Hepatocyte (in vitro differentiated cells): ENCODE measurements at regions not wholly inside any gene's neighbourhood (a gene's known extent, or its start where the extent isn't known, plus 50 kb on each side); places are given as distances from the start of the nearest gene placed in this dataset.

Source experiments
- DNase-seq: peaks from one replicate; pipeline ENCODE4 v3.0.0-alpha.2; 2016; ENCODE audit warnings: low spot score
- H2AFZ ChIP-seq: fragments of 200-600 bp; sonication (generic); 2 replicates; pipeline ENCODE4 v1.6.0; 2016; ENCODE audit warnings: antibody characterized with exemption, mild to moderate bottlenecking
- H3K27ac ChIP-seq: fragments of 200-600 bp; sonication (generic); 2 replicates; pipeline ENCODE4 v1.5.1; 2016; ENCODE audit warnings: mild to moderate bottlenecking
- H3K27me3 ChIP-seq: fragments of 200-600 bp; sonication (generic); 2 replicates; pipeline ENCODE4 v1.6.1; 2016
- H3K36me3 ChIP-seq: fragments of 200-600 bp; sonication (generic); replicated peaks from 2 replicates; pipeline ENCODE4 v1.5.1; 2016; ENCODE audit warnings: low read depth; ENCODE audit not compliant: insufficient read depth
- H3K4me1 ChIP-seq: fragments of 200-600 bp; sonication (generic); 2 replicates; pipeline ENCODE4 v1.5.1; 2016; ENCODE audit warnings: mild to moderate bottlenecking, moderate library complexity; ENCODE audit not compliant: insufficient read depth
- H3K4me2 ChIP-seq: fragments of 200-600 bp; sonication (generic); 2 replicates; pipeline ENCODE4 v1.6.0; 2016
- H3K4me3 ChIP-seq: fragments of 200-600 bp; sonication (generic); 2 replicates; pipeline ENCODE4 v1.5.1; 2016; ENCODE audit warnings: mild to moderate bottlenecking
- H3K79me2 ChIP-seq: fragments of 200-600 bp; sonication (generic); 2 replicates; pipeline ENCODE4 v1.6.0; 2017; ENCODE audit warnings: mild to moderate bottlenecking
- H3K9me2 ChIP-seq: fragments of 200-600 bp; sonication (generic); replicated peaks from 2 replicates; pipeline ENCODE4 v1.6.0; 2017; ENCODE audit warnings: mild to moderate bottlenecking; ENCODE audit not compliant: insufficient read depth
- H3K9me3 ChIP-seq: fragments of 200-600 bp; sonication (generic); 2 replicates; pipeline ENCODE4 v1.5.1; 2016; ENCODE audit warnings: low read depth, mild to moderate bottlenecking
- H4K20me1 ChIP-seq: fragments of 200-600 bp; sonication (generic); 2 replicates; pipeline ENCODE4 v1.6.0; 2016; ENCODE audit warnings: mild to moderate bottlenecking; ENCODE audit not compliant: insufficient read depth, poor library complexity, severe bottlenecking
- CTCF ChIP-seq: fragments of 200-600 bp; sonication (generic); IDR thresholded peaks from 2 replicates; pipeline ENCODE4 v1.5.1; 2016; ENCODE audit warnings: antibody characterized with exemption, mild to moderate bottlenecking; ENCODE audit not compliant: poor library complexity
- EZH2 ChIP-seq: fragments of 200-600 bp; sonication (generic); IDR thresholded peaks from 2 replicates; pipeline ENCODE4 v1.6.1; 2016; ENCODE audit warnings: antibody characterized with exemption, mild to moderate bottlenecking, borderline replicate concordance
- EZH2phosphoT487 ChIP-seq: fragments of 200-600 bp; sonication (generic); IDR thresholded peaks from one replicate; pipeline ENCODE4 v1.6.1; 2018; ENCODE audit warnings: antibody characterized with exemption, mild to moderate bottlenecking, low read depth, moderate library complexity; ENCODE audit not compliant: unreplicated experiment, severe bottlenecking
- WGBS: methylation state at CpG from one replicate; pipeline ENCODE4 v1.1.6; 2016; ENCODE audit warnings: low lambda C conversion rate; ENCODE audit errors: missing lambda C conversion rate; 5-methylcytosine and 5-hydroxymethylcytosine counted together

DNA sequence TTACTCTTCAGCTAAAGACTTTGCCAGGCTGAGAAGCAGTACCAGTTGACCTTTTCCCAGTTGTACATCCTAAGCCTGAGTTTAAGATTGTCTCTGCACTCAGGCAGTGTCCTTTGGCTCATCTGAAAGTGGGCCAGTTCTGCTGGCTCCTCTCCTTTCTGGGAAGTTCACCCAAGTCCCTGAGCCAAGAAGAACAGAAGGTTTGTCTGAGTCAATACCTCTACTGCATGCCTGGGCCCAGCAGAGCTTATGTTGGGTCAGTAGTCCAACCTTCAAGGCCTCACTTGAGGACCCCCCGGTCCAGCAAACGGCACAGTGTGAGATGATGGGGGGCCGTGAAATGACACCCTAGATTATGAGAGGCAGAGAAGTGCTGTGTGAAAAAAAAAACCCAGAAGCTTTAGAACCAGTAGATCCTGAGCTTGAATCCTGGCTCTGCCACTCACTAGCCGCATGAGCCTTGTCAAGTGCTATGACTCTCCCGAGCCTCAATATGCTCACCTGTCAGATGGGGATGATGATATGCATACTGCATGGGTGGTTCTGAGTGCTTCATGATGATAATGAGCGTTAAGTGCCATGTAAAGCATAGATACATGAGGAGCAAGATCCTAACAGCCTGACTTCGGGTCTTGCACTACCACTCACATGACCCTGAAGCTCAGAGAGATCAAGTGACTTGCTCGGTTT lies 156.0 kb downstream of the MACROH2A1 start:
- Histone ChIP-seq H3K9me3 (no peaks in the 10 kb centered on the region), H3K9me2 (no peaks in the 10 kb centered on the region), H3K27ac (peak overlapping the region; percentile 2), H3K4me2 (no peak overlapping the region), H2AFZ (no peak overlapping the region), H3K36me3 (no peaks in the 10 kb centered on the region), H4K20me1 (no peaks in the 10 kb centered on the region), H3K79me2 (no peaks in the 10 kb centered on the region), H3K4me3 (no peak overlapping the region), H3K27me3 (no peaks in the 10 kb centered on the region), H3K4me1 (peaks cover 46% of the 10 kb centered on the region)
- no peak for DNase-seq
- TF ChIP-seq EZH2phosphoT487 (no peak), CTCF (no peak), EZH2 (no peak)
- 88% methylated on average over 8 of the region's 8 CpGs for WGBS

- Histone ChIP-seq H3K4me3 (no peak overlapping the region), H3K27me3 (no peaks in the 10 kb centered on the region), H3K36me3 (no peaks in the 10 kb centered on the region), H3K9me3 (no peaks in the 10 kb centered on the region), H2AFZ (no peak overlapping the region), H3K4me1 (peaks cover 41% of the 10 kb centered on the region), H3K4me2 (no peak overlapping the region), H3K27ac (peak overlapping the region; percentile 2), H3K79me2 (no peaks in the 10 kb centered on the region), H3K9me2 (no peaks in the 10 kb centered on the region), H4K20me1 (no peaks in the 10 kb centered on the region)
- TF ChIP-seq EZH2 (no peak), EZH2phosphoT487 (no peak), CTCF (no peak)
- no peak for DNase-seq
- WGBS = 70% methylated on average over 11 of the region's 11 CpGs
Measured at GRCh38 chr5:135242021-135242865, 156.8 kb downstream of the MACROH2A1 start.

- Histone ChIP-seq H2AFZ (no peak overlapping the region), H3K27me3 (no peaks in the 10 kb centered on the region), H3K27ac (no peak overlapping the region), H3K9me2 (no peaks in the 10 kb centered on the region), H3K9me3 (no peaks in the 10 kb centered on the region), H3K36me3 (no peaks in the 10 kb centered on the region), H4K20me1 (no peaks in the 10 kb centered on the region), H3K4me2 (no peak overlapping the region), H3K79me2 (no peaks in the 10 kb centered on the region), H3K4me1 (peaks cover 35% of the 10 kb centered on the region), H3K4me3 (no peak overlapping the region)
- DNase-seq = no peak
- no peak for TF ChIP-seq CTCF
- TF ChIP-seq EZH2phosphoT487 = no peak
Measured at GRCh38 chr5:135241536-135241935, 157.5 kb downstream of the MACROH2A1 start.
